ENCODE measurements at regions not wholly inside any gene's neighbourhood (a gene's known extent, or its start where the extent isn't known, plus 50 kb on each side); places are given as distances from the start of the nearest gene placed in this dataset.

DNA sequence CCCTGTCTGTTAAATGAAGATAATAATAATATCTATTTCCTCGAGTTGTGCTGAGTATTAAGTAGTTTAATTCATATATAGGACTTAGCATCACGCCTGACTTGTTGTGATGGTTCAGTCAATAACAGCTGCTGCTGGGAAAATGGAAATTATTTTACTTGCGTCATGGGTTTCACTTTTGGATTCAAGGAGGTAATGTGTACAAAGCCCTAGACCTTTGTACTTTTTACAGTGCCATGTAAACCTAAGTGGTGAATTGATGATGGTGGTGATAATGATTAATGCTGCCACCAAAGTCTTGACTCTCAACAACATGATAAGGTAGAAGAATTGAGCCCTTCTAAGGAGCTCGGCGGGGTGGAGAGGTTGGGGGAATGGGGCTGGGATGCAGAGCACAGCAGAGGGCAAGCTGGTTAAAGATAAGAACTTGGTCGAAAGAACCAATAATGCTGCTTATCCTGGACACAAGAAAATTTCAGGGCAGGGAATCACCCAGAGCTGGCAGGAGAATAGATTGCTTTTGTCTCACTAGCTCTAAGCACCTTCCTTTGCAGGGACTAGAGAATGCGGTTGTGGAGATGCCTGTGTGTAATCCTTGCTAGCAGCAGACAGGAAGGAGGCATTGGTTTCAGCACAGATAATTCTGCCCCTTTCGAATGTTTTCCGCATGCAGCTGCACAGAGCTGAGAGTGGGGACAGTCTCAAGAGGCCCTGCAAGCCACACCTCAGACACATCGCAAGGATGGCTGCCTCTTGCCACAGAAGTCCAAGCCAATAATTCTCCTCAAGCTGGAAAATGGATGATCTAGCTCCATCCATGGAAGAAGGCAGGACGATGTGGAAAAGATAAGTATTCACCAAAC is 187.1 kb downstream of the TMEM114 start:
- TF ChIP-seq CTCF (IDR thresholded peaks at IDR 0.05 in 2 of 3, conservative IDR thresholded peaks at IDR 0.05 in 1 of 3; ENCODE audit: borderline replicate concordance in 1 of 3, insufficient read depth in 1 of 3, low read depth in 2 of 3, low read length in 2 of 3) (no peak), CEBPB (IDR thresholded peaks at IDR 0.05; ENCODE audit: low read depth) (no peak), EZH2phosphoT487 (IDR thresholded peaks at IDR 0.05; ENCODE audit: borderline replicate concordance) (no peak), EZH2 (IDR thresholded peaks at IDR 0.05) (no peak), POLR2A (IDR thresholded peaks at IDR 0.05; ENCODE audit: borderline replicate concordance, extremely low read depth, insufficient read depth, insufficient read length) (no peak), POLR2AphosphoS5 (IDR thresholded peaks at IDR 0.05; ENCODE audit: low read depth, low read length) (no peak), RAD21 (IDR thresholded peaks at IDR 0.05; ENCODE audit: low read depth) (no peak), ATF3 (IDR thresholded peaks at IDR 0.05) (no peak), ZBTB33 (IDR thresholded peaks at IDR 0.05; ENCODE audit: extremely low read depth, insufficient replicate concordance, low read length) (no peak), ZFX (IDR thresholded peaks at IDR 0.05) (no peak), JUND (IDR thresholded peaks at IDR 0.05) (no peak), ZNF274 (IDR thresholded peaks at IDR 0.05; ENCODE audit: low read depth, low read length) (no peak)
- TF ChIP-seq, protein P1, sequence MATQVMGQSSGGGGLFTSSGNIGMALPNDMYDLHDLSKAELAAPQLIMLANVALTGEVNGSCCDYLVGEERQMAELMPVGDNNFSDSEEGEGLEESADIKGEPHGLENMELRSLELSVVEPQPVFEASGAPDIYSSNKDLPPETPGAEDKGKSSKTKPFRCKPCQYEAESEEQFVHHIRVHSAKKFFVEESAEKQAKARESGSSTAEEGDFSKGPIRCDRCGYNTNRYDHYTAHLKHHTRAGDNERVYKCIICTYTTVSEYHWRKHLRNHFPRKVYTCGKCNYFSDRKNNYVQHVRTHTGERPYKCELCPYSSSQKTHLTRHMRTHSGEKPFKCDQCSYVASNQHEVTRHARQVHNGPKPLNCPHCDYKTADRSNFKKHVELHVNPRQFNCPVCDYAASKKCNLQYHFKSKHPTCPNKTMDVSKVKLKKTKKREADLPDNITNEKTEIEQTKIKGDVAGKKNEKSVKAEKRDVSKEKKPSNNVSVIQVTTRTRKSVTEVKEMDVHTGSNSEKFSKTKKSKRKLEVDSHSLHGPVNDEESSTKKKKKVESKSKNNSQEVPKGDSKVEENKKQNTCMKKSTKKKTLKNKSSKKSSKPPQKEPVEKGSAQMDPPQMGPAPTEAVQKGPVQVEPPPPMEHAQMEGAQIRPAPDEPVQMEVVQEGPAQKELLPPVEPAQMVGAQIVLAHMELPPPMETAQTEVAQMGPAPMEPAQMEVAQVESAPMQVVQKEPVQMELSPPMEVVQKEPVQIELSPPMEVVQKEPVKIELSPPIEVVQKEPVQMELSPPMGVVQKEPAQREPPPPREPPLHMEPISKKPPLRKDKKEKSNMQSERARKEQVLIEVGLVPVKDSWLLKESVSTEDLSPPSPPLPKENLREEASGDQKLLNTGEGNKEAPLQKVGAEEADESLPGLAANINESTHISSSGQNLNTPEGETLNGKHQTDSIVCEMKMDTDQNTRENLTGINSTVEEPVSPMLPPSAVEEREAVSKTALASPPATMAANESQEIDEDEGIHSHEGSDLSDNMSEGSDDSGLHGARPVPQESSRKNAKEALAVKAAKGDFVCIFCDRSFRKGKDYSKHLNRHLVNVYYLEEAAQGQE (IDR thresholded peaks at IDR 0.05; ENCODE audit: low read depth): no peak

Measured in HCT116 (cell line).